HUDEP-2 (cell line): ENCODE measurements at regions not wholly inside any gene's neighbourhood (a gene's known extent, or its start where the extent isn't known, plus 50 kb on each side); places are given as distances from the start of the nearest gene placed in this dataset.
"Not testable (repeated sequence)": the region's sequence is repeated elsewhere in the genome, so short reads cannot be mapped to it uniquely, and the experiment has no call there.

ENCODE experiments used
- DNase-seq, 76 experiments: peaks; one replicate each; lab custom pipeline; 2025; ENCODE audit not compliant: unreplicated experiment in 76 of 76; lab: John Stamatoyannopoulos, UW

- no peak for DNase-seq
These were observed 445.4 kb upstream of the RGMB start for GRCh38 chr5:98328015-98328414.

GRCh38 chr5:98330871-98331270 is 442.6 kb upstream of the RGMB start:
- no peak for DNase-seq

- DNase-seq, result no peak
These were observed 439.5 kb upstream of the RGMB start for GRCh38 chr5:98333921-98334320.

- DNase-seq, result no peak
These were observed 438.5 kb upstream of the RGMB start for GRCh38 chr5:98334946-98335345.

GRCh38 chr5:98339141-98339848 is 434.2 kb upstream of the RGMB start:
- no peak for DNase-seq

- no peak for DNase-seq
These were observed 432.1 kb upstream of the RGMB start for GRCh38 chr5:98341038-98342032.

- not testable (repeated sequence) for DNase-seq
These were observed 430.4 kb upstream of the RGMB start for GRCh38 chr5:98342958-98343660.

- DNase-seq, result peak in 5 of 76 experiments; percentile 1 to 23 (median 5)
These were observed 424.0 kb upstream of the RGMB start for GRCh38 chr5:98349251-98349989.

GRCh38 chr5:98349990-98350365 is 423.5 kb upstream of the RGMB start:
- no peak for DNase-seq

- DNase-seq, result no peak
These were observed 418.5 kb upstream of the RGMB start for GRCh38 chr5:98354922-98355321.

GRCh38 chr5:98360548-98360947 is 412.9 kb upstream of the RGMB start:
- no peak for DNase-seq

GRCh38 chr5:98363157-98363556 is 410.3 kb upstream of the RGMB start:
- DNase-seq, result no peak

GRCh38 chr5:98364549-98364948 is 408.9 kb upstream of the RGMB start:
- no peak for DNase-seq

GRCh38 chr5:98365126-98365525 is 408.3 kb upstream of the RGMB start:
- DNase-seq, result no peak

- DNase-seq, result no peak
These were observed 405.3 kb upstream of the RGMB start for GRCh38 chr5:98368141-98368540.

GRCh38 chr5:98372351-98372750 is 401.1 kb upstream of the RGMB start:
- no peak for DNase-seq

- no peak for DNase-seq
These were observed 381.4 kb upstream of the RGMB start for GRCh38 chr5:98391921-98392625.

GRCh38 chr5:98393205-98393604 is 380.3 kb upstream of the RGMB start:
- not testable (repeated sequence) for DNase-seq

- no peak for DNase-seq
These were observed 376.4 kb upstream of the RGMB start for GRCh38 chr5:98397081-98397480.

- DNase-seq, result no peak
These were observed 375.0 kb upstream of the RGMB start for GRCh38 chr5:98398465-98398864.
